ENCODE measurements at regions not wholly inside any gene's neighbourhood (a gene's known extent, or its start where the extent isn't known, plus 50 kb on each side); places are given as distances from the start of the nearest gene placed in this dataset.

GRCh38 chr1:199705825-199706224 lies 321.7 kb upstream of the NR5A2 start:
- Mint-ChIP-seq H3K4me1 (ENCODE audit: low read depth) (peaks cover 7% of the 10 kb centered on the region), H3K4me3 (ENCODE audit: low read depth) (no peak overlapping the region)
- TF ChIP-seq CTCF (IDR thresholded peaks at IDR 0.05; ENCODE audit: unreplicated experiment) = no peak

GRCh38 chr1:199706826-199707606 lies 320.5 kb upstream of the NR5A2 start:
- H3K4me3 Mint-ChIP-seq (ENCODE audit: low read depth) = no peak overlapping the region
- TF ChIP-seq CTCF (IDR thresholded peaks at IDR 0.05; ENCODE audit: unreplicated experiment) = no peak
- H3K27ac Mint-ChIP-seq = no peak overlapping the region
- H3K4me1 Mint-ChIP-seq (ENCODE audit: low read depth) = peaks cover 7% of the 10 kb centered on the region
- peaks cover 6% of the 10 kb centered on the region for H3K36me3 Mint-ChIP-seq (ENCODE audit: insufficient read depth)
- H3K9me3 Mint-ChIP-seq (ENCODE audit: low read depth) = peaks cover 19% of the 10 kb centered on the region
- no peaks in the 10 kb centered on the region for H3K27me3 Mint-ChIP-seq
- no peak for DNase-seq (ENCODE audit: low spot score, unreplicated experiment)

More at GRCh38 chr1:199705825-199706224, 321.7 kb upstream of the NR5A2 start:
- Mint-ChIP-seq H3K36me3 (ENCODE audit: insufficient read depth) (no peaks in the 10 kb centered on the region), H3K27me3 (no peaks in the 10 kb centered on the region), H3K27ac (no peak overlapping the region), H3K9me3 (ENCODE audit: low read depth) (peaks cover 7% of the 10 kb centered on the region)
- DNase-seq (ENCODE audit: low spot score, unreplicated experiment) = no peak

- Mint-ChIP-seq H3K4me1 (ENCODE audit: low read depth) (no peaks in the 10 kb centered on the region), H3K36me3 (ENCODE audit: insufficient read depth) (peaks cover 6% of the 10 kb centered on the region), H3K4me3 (ENCODE audit: low read depth) (no peak overlapping the region), H3K27ac (no peak overlapping the region), H3K27me3 (no peaks in the 10 kb centered on the region), H3K9me3 (ENCODE audit: low read depth) (peaks cover 29% of the 10 kb centered on the region)
- no peak for TF ChIP-seq CTCF (IDR thresholded peaks at IDR 0.05; ENCODE audit: unreplicated experiment)
- no peak for DNase-seq (ENCODE audit: low spot score, unreplicated experiment)
Measured at GRCh38 chr1:199710974-199711373, 316.5 kb upstream of the NR5A2 start.

GRCh38 chr1:199716729-199717128 lies 310.8 kb upstream of the NR5A2 start:
- H3K27me3 Mint-ChIP-seq = no peaks in the 10 kb centered on the region
- H3K4me1 Mint-ChIP-seq (ENCODE audit: low read depth) = peaks cover 3% of the 10 kb centered on the region
- peaks cover 2% of the 10 kb centered on the region for H3K36me3 Mint-ChIP-seq (ENCODE audit: insufficient read depth)
- H3K4me3 Mint-ChIP-seq (ENCODE audit: low read depth) = no peak overlapping the region
- no peak for DNase-seq (ENCODE audit: low spot score, unreplicated experiment)
- H3K27ac Mint-ChIP-seq = no peak overlapping the region
- peaks cover 12% of the 10 kb centered on the region for H3K9me3 Mint-ChIP-seq (ENCODE audit: low read depth)
- no peak for TF ChIP-seq CTCF (IDR thresholded peaks at IDR 0.05; ENCODE audit: unreplicated experiment)

- H3K27me3 Mint-ChIP-seq = no peaks in the 10 kb centered on the region
- H3K4me3 Mint-ChIP-seq (ENCODE audit: low read depth) = no peak overlapping the region
- no peaks in the 10 kb centered on the region for H3K9me3 Mint-ChIP-seq (ENCODE audit: low read depth)
- no peak overlapping the region for H3K27ac Mint-ChIP-seq
- H3K36me3 Mint-ChIP-seq (ENCODE audit: insufficient read depth) = no peaks in the 10 kb centered on the region
- no peak for TF ChIP-seq CTCF (IDR thresholded peaks at IDR 0.05; ENCODE audit: unreplicated experiment)
- DNase-seq (ENCODE audit: low spot score, unreplicated experiment) = no peak
- peaks cover 7% of the 10 kb centered on the region for H3K4me1 Mint-ChIP-seq (ENCODE audit: low read depth)
Measured at GRCh38 chr1:199719156-199719842, 308.2 kb upstream of the NR5A2 start.
